AG04449 (cell line): ENCODE measurements at regions not wholly inside any gene's neighbourhood (a gene's known extent, or its start where the extent isn't known, plus 50 kb on each side); places are given as distances from the start of the nearest gene placed in this dataset.

Source experiments
- CTCF ChIA-PET: fragments of 350-600 bp; formaldehyde crosslinking; extraction: SDS; loops from one replicate; lab custom pipeline; 2021; ENCODE audit warnings: antibody characterized with exemption; lab: Yijun Ruan, JAX
- POLR2A ChIA-PET: fragments of 400-600, 350-600 bp; formaldehyde crosslinking; extraction: SDS; loops from one replicate; lab custom pipeline; 2020; ENCODE audit warnings: antibody characterized with exemption, inconsistent platforms; lab: Yijun Ruan, JAX
- DNase-seq: peaks from one replicate; pipeline ENCODE4 v3.0.0-alpha.2; 2010; ENCODE audit warnings: low read depth, low spot score
- H3K4me3 ChIP-seq: 2 replicates; pipeline ENCODE4 v1.5.1; 2011; ENCODE audit warnings: low read depth, mild to moderate bottlenecking, control low read depth, low read length
- TF ChIP-seq, protein P1 (sequence below): IDR thresholded peaks from one replicate; pipeline ENCODE4 v1.5.1; 2011; ENCODE audit warnings: mild to moderate bottlenecking, moderate library complexity, low read length, control low read depth, inconsistent platforms; ENCODE audit not compliant: insufficient read depth; ENCODE audit errors: missing control alignments

DNA sequence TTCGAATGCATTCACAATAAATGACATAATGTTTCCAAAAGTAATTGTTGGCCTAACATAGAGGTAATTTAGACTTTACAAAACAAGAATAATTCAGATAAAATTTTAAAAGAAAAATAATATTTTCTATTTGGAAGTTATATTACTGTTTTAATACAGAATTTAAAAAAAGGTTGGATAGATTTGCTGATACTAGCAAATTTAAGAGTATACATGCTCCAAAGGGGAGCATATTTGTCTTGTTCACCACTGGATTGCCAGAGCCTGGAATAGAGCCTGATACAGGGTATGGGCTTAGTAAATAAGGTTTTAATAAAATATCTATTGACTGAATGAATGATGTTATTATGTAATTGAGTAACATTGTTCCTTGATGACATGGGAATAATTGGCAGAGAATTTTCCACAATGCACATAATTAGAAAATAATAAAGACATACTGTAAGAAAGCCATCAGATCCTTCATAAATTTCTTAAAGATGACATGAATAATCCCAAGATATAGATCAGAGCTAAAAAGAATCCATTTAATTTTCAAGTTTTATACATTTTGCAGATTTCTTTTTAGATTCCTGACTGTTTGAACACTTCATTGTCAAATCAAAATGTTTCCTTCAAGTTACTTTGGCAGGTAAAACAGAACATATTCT, 305.3 kb downstream of the SLC6A15 start:
- DNase-seq, result no peak
- TF ChIP-seq, protein P1, sequence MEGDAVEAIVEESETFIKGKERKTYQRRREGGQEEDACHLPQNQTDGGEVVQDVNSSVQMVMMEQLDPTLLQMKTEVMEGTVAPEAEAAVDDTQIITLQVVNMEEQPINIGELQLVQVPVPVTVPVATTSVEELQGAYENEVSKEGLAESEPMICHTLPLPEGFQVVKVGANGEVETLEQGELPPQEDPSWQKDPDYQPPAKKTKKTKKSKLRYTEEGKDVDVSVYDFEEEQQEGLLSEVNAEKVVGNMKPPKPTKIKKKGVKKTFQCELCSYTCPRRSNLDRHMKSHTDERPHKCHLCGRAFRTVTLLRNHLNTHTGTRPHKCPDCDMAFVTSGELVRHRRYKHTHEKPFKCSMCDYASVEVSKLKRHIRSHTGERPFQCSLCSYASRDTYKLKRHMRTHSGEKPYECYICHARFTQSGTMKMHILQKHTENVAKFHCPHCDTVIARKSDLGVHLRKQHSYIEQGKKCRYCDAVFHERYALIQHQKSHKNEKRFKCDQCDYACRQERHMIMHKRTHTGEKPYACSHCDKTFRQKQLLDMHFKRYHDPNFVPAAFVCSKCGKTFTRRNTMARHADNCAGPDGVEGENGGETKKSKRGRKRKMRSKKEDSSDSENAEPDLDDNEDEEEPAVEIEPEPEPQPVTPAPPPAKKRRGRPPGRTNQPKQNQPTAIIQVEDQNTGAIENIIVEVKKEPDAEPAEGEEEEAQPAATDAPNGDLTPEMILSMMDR, result no peak
- CTCF ChIA-PET, result no interaction called here
- POLR2A ChIA-PET, result no interaction called here
- no peak overlapping the region for H3K4me3 ChIP-seq

DNA sequence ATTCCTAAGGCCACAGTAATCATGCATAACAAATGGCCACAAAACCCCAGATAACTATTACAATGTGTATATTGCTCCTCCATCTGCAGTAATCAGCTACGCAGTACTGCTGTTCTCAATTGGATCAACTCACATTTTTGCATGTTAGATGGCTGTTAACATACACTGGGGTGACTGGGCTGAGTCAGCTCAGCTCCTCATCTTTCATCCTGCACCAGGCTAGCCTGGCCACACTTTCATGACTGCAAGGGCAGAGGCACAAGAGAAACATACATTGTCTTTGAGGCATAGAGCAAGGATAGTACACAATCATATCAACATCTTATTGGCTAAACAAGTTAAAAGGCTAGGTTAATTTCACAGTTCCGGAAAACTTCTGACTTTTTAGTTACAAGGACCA, 306.6 kb downstream of the SLC6A15 start:
- DNase-seq, result no peak
- POLR2A ChIA-PET, result no interaction called here

DNA sequence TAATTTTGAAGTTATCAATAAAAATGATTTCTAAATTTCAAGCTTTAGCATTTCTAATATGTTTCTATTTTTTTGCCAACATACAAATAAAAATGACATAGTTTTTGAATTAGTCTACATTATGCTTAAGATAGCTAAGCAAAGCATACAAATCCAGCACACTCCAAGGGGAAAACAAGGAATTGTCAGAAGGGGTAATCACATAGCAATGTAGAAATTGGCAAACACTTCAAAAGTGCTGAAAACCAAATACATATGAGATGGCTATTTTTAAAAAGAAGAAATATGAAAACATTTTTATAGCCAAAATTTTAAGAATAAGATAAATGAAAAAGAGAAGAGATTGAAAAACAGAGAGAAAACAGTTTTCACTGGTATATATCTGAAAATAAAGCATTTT, 308.0 kb downstream of the SLC6A15 start:
- DNase-seq, result peak; percentile 4
- no peak overlapping the region for H3K4me3 ChIP-seq
- TF ChIP-seq, protein P1, result no peak
- ChIA-PET CTCF (no interaction called here), POLR2A (no interaction called here)

More for the DNA sequence above, 306.6 kb downstream of the SLC6A15 start:
- TF ChIP-seq, protein P1, result no peak
- H3K4me3 ChIP-seq, result no peak overlapping the region
- CTCF ChIA-PET, result no interaction called here

DNA sequence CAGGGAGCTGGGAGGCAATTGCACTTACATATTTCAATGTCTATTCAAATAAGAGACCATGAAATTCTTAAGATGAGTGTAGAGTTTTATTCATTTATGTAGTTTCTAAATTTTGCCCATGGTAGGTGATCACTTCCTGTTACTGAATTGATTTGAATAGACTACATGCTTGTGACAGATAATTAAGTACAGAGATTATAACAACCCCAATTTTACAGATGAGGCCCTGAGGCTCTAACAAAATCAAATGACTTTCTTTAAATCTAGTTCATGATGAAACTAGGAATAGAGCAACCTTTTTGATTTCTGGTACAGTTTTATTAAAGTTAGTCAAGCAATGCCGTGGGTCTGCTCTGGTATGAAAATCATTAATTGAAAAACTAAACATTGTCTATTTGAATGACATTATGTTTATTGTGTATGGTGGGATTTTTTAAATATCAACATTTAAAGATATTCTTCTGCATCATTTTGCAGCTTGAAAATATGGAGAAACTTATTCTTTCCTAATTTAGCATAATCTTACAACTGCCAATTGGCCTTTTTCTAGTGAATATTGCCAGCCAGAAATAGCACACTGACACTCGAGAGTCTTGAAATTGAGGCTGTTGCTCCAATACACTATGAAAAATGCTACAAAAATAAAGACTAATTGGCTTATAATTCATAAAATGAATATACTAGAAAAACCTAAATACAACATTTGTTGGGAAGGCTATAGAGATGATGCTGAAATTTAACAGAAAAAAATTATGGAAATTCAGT, 308.9 kb downstream of the SLC6A15 start:
- TF ChIP-seq, protein P1, result no peak
- POLR2A ChIA-PET, result no interaction called here
- DNase-seq, result no peak
- CTCF ChIA-PET, result no interaction called here
- no peak overlapping the region for H3K4me3 ChIP-seq

DNA sequence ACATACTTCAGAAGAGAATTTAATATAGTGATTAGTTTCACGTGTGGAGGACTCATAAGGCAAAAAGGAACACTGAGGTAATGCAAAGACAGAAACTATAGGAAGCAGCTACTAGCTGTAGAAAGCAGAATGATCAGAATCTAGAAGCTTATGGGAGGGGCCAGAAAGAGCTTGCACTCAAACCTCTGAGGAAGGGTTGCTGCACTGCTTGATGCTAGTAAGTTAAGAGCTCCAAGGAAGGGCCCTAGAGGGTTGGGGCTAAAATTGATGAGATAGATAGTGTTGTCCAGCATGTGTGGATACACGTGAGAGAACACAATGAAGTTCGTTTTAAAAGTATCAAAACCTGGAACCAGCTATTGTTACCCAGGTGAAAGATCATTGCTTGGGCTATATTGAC, 311.1 kb downstream of the SLC6A15 start:
- DNase-seq, result no peak
- ChIA-PET POLR2A (no interaction called here), CTCF (interaction anchor here (0.7 to 1.6 kb wide), 2 partner anchors 18 to 20 kb away, joined by 3 to 4 read pairs; no protein-coding TSS in a partner anchor)
- no peak overlapping the region for H3K4me3 ChIP-seq
- TF ChIP-seq, protein P1, result no peak

DNA sequence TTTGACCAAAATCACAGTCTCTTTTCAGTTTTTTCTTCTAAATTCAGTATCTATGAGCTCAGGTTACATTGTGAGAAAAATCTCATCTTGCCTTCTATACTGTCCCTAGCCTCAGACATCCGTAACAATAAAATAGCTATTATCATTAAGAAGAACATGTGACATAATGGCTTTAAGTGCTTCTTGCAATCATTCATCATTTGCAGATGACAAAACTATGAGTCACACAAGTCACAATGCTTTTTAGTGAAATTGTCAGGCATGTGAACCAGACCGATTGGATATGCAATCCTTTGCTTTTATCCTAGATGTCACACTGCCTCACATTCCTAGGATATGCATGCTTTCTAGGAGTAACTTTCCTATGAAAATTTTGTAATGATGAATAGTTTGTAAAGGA, 313.1 kb downstream of the SLC6A15 start:
- TF ChIP-seq, protein P1, result no peak
- DNase-seq, result peak; percentile 2
- H3K4me3 ChIP-seq, result no peak overlapping the region
- ChIA-PET POLR2A (no interaction called here), CTCF (interaction anchor here (1.0 kb wide), 1 partner anchor 97 kb away, joined by 3 read pairs; no protein-coding TSS in a partner anchor)
